H9 (cell line): ENCODE measurements at regions not wholly inside any gene's neighbourhood (a gene's known extent, or its start where the extent isn't known, plus 50 kb on each side); places are given as distances from the start of the nearest gene placed in this dataset.
A peak's percentile ranks its signal among the peaks of the same experiment; 100 is the strongest.

Source experiments
- DNase-seq: peaks from one replicate; pipeline ENCODE4 v3.0.0-alpha.2; 2017
- H2AFZ ChIP-seq: one replicate; pipeline ENCODE4 v1.6.1; 2013; ENCODE audit warnings: mild to moderate bottlenecking, low read length, control low read depth, moderate library complexity
- H2AK5ac ChIP-seq: 2 replicates; pipeline ENCODE4 v1.6.1; 2013; ENCODE audit warnings: low read length, control low read depth, mixed read lengths; ENCODE audit not compliant: insufficient read length
- H2BK120ac ChIP-seq: one replicate; pipeline ENCODE4 v1.6.1; 2013; ENCODE audit warnings: low read depth, mild to moderate bottlenecking, low read length, control low read depth, inconsistent platforms; ENCODE audit not compliant: poor library complexity, severe bottlenecking
- H2BK12ac ChIP-seq: 2 replicates; pipeline ENCODE4 v1.6.1; 2013; ENCODE audit warnings: low read length, control low read depth, mixed read lengths, low read depth; ENCODE audit not compliant: insufficient read length
- H2BK15ac ChIP-seq: 2 replicates; pipeline ENCODE4 v1.6.1; 2013; ENCODE audit warnings: low read depth, low read length, control low read depth
- H2BK20ac ChIP-seq: one replicate; pipeline ENCODE4 v1.6.1; 2013; ENCODE audit warnings: low read depth, mild to moderate bottlenecking, low read length, control low read depth, inconsistent platforms; ENCODE audit not compliant: poor library complexity, severe bottlenecking
- H2BK5ac ChIP-seq: 2 replicates; pipeline ENCODE4 v1.6.1; 2013; ENCODE audit warnings: low read length, control low read depth, mixed read lengths; ENCODE audit not compliant: insufficient read length
- H3K14ac ChIP-seq: 2 replicates; pipeline ENCODE4 v1.6.1; 2013; ENCODE audit warnings: low read length, control low read depth; ENCODE audit not compliant: insufficient read depth
- H3K18ac ChIP-seq: 2 replicates; pipeline ENCODE4 v1.6.1; 2013; ENCODE audit warnings: low read depth, mild to moderate bottlenecking, mixed read lengths, low read length, control low read depth; ENCODE audit not compliant: insufficient read length
- H3K23ac ChIP-seq: 2 replicates; pipeline ENCODE4 v1.6.1; 2013; ENCODE audit warnings: low read length, control low read depth, mixed read lengths, low read depth; ENCODE audit not compliant: insufficient read length
- H3K23me2 ChIP-seq: 2 replicates; pipeline ENCODE4 v1.6.1; 2013; ENCODE audit warnings: low read depth, mild to moderate bottlenecking, mixed read lengths, low read length, control low read depth; ENCODE audit not compliant: insufficient read length, poor library complexity, severe bottlenecking
- H3K27ac ChIP-seq: 2 replicates; pipeline ENCODE4 v1.5.1; 2013; ENCODE audit warnings: low read length, control low read depth, mixed read lengths, low read depth; ENCODE audit not compliant: insufficient read length
- H3K27me3 ChIP-seq: 2 replicates; pipeline ENCODE4 v1.6.1; 2013; ENCODE audit warnings: low read length, control low read depth, inconsistent platforms; ENCODE audit not compliant: insufficient read depth
- H3K4ac ChIP-seq: 2 replicates; pipeline ENCODE4 v1.6.1; 2013; ENCODE audit warnings: low read depth, mild to moderate bottlenecking, control low read depth, inconsistent platforms, low read length, moderate library complexity
- H3K4me1 ChIP-seq: 2 replicates; pipeline ENCODE4 v1.6.1; 2013; ENCODE audit warnings: low read length, control low read depth, inconsistent platforms; ENCODE audit not compliant: insufficient read depth
- H3K4me2 ChIP-seq: 2 replicates; pipeline ENCODE4 v1.6.1; 2013; ENCODE audit warnings: low read length, control low read depth, mixed read lengths; ENCODE audit not compliant: insufficient read length, insufficient read depth
- H3K56ac ChIP-seq: 2 replicates; pipeline ENCODE4 v1.6.1; 2013; ENCODE audit warnings: low read depth, mild to moderate bottlenecking, mixed read lengths, low read length, control low read depth; ENCODE audit not compliant: insufficient read length
- H3K79me1 ChIP-seq: 2 replicates; pipeline ENCODE4 v1.6.1; 2013; ENCODE audit warnings: low read depth, mild to moderate bottlenecking, moderate library complexity, low read length, control low read depth, inconsistent platforms; ENCODE audit not compliant: insufficient read depth, poor library complexity, severe bottlenecking
- H3K79me2 ChIP-seq: 2 replicates; pipeline ENCODE4 v1.6.1; 2013; ENCODE audit warnings: low read length, control low read depth, inconsistent platforms; ENCODE audit not compliant: insufficient read depth
- H3K9ac ChIP-seq: 2 replicates; pipeline ENCODE4 v1.6.1; 2013; ENCODE audit warnings: low read length, control low read depth, mixed read lengths; ENCODE audit not compliant: insufficient read length; ENCODE audit errors: extremely low read depth
- H3K9me3 ChIP-seq: one replicate; pipeline ENCODE4 v1.6.1; 2013; ENCODE audit warnings: low read depth, low read length, inconsistent platforms; ENCODE audit not compliant: control insufficient read depth
- H3T11ph ChIP-seq: one replicate; pipeline ENCODE4 v1.6.1; 2013; ENCODE audit warnings: mild to moderate bottlenecking, low read length, control low read depth, inconsistent platforms
- H4K20me1 ChIP-seq: one replicate; pipeline ENCODE4 v1.6.1; 2013; ENCODE audit not compliant: control insufficient read depth, insufficient read length, insufficient read depth
- H4K5ac ChIP-seq: 2 replicates; pipeline ENCODE4 v1.6.1; 2013; ENCODE audit warnings: low read depth, mild to moderate bottlenecking, mixed read lengths, low read length, control low read depth; ENCODE audit not compliant: insufficient read length
- H4K8ac ChIP-seq: replicated peaks from 2 replicates; pipeline ENCODE4 v1.6.1; 2013; ENCODE audit warnings: low read length, control low read depth, mixed read lengths, low read depth; ENCODE audit not compliant: insufficient read length
- H4K91ac ChIP-seq: 2 replicates; pipeline ENCODE4 v1.6.1; 2013; ENCODE audit warnings: low read depth, mild to moderate bottlenecking, moderate library complexity, mixed read lengths, low read length, control low read depth; ENCODE audit not compliant: insufficient read length
- H3K27ac Mint-ChIP-seq, 3 experiments: 2 replicates in 2 of 3; 3 replicates in 1 of 3; pipeline ENCODE4 v1.8.0; 2020 to 2021; ENCODE audit warnings: mixed read lengths in 3 of 3, mild to moderate bottlenecking in 1 of 3, moderate library complexity in 1 of 3
- H3K27me3 Mint-ChIP-seq: 2 replicates; pipeline ENCODE4 v1.8.0; 2021; ENCODE audit warnings: low read depth, mild to moderate bottlenecking, moderate library complexity, mixed read lengths
- H3K36me3 Mint-ChIP-seq, 3 experiments: 2 replicates in 2 of 3; 3 replicates in 1 of 3; pipeline ENCODE4 v1.8.0; 2020 to 2021; ENCODE audit warnings: low read depth in 3 of 3, mixed read lengths in 3 of 3; ENCODE audit not compliant: insufficient read depth in 1 of 3
- H3K4me1 Mint-ChIP-seq, 2 experiments: 2 replicates each; pipeline ENCODE4 v1.8.0; 2020; ENCODE audit warnings: mixed read lengths in 2 of 2
- H3K4me3 Mint-ChIP-seq, 2 experiments: 2 replicates in 1 of 2; 3 replicates in 1 of 2; pipeline ENCODE4 v1.8.0; 2020 to 2021; ENCODE audit warnings: mild to moderate bottlenecking in 2 of 2, mixed read lengths in 2 of 2, moderate library complexity in 1 of 2
- H3K9me3 Mint-ChIP-seq, 2 experiments: 2 replicates in 1 of 2; 3 replicates in 1 of 2; pipeline ENCODE4 v1.8.0; 2020; ENCODE audit warnings: mild to moderate bottlenecking in 2 of 2, mixed read lengths in 2 of 2, moderate library complexity in 1 of 2
- WGBS: extraction: QIAGEN DNeasy Blood & Tissue Kit; methylation state at CpG from one replicate; pipeline ENCODE4 v1.1.7; 2013; ENCODE audit warnings: missing lambda C conversion rate, low lambda C conversion rate, mixed read lengths; ENCODE audit not compliant: insufficient read length; ENCODE audit errors: extremely low coverage; 5-methylcytosine and 5-hydroxymethylcytosine counted together
- TF ChIP-seq, protein P1 (sequence below): fragments of 200-600 bp; sonication (generic); conservative IDR thresholded peaks from 3 replicates; pipeline ENCODE4 v1.8.0; 2021; ENCODE audit warnings: antibody characterized with exemption, mild to moderate bottlenecking

DNA sequence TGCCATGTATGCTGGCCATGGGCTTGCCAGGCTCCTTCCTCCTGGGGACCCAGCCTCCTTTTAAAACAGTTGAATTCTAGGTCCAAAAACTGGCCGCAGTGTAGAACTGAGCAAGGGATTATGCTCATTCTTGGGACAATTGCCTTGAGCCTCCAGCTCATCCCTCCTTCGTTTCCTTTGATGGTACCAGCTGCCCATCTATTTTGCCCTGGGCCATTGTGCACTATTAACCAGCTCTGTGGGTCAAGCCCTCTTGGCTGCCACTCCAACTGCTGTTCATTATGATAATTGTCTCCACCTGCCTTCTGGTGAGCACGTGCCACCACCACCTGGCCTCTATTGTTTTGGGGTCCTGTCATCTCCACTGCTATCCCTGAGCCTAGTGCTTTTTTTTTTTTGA lies 75.8 kb upstream of the SYN2 start:
- peak; percentile 4 for DNase-seq
- Mint-ChIP-seq H3K36me3 (no peaks in the 10 kb centered on the region), H3K4me1 (peaks cover 12 to 15% of the 10 kb centered on the region in 2 experiments), H3K27me3 (no peaks in the 10 kb centered on the region; the same call in 1 of the 2 replicates), H3K27ac (no peak overlapping the region), H3K4me3 (no peak overlapping the region), H3K9me3 (no peaks in the 10 kb centered on the region)
- Histone ChIP-seq H3K79me2 (no peaks in the 10 kb centered on the region), H3K14ac (no peak overlapping the region), H3T11ph (no peak overlapping the region), H3K9ac (no peak overlapping the region), H2AFZ (no peak overlapping the region), H2BK20ac (no peak overlapping the region), H2BK120ac (no peak overlapping the region), H2BK15ac (no peak overlapping the region), H3K23ac (no peak overlapping the region), H3K4me2 (no peak overlapping the region), H4K20me1 (no peaks in the 10 kb centered on the region), H2BK12ac (no peak overlapping the region), H3K4me1 (peaks cover 3% of the 10 kb centered on the region; the same call in 1 of the 2 replicates), H3K9me3 (no peaks in the 10 kb centered on the region), H3K23me2 (no peaks in the 10 kb centered on the region), H4K91ac (no peak overlapping the region), H3K79me1 (no peaks in the 10 kb centered on the region), H2AK5ac (no peak overlapping the region), H3K4ac (no peak overlapping the region), H3K18ac (no peak overlapping the region), H3K27ac (no peak overlapping the region), H3K56ac (no peak overlapping the region), H2BK5ac (no peak overlapping the region), H4K8ac (no peak overlapping the region), H4K5ac (no peak overlapping the region), H3K27me3 (no peaks in the 10 kb centered on the region)
- no CpG with 5 or more reads among the region's 3 CpGs for WGBS
- TF ChIP-seq, protein P1, sequence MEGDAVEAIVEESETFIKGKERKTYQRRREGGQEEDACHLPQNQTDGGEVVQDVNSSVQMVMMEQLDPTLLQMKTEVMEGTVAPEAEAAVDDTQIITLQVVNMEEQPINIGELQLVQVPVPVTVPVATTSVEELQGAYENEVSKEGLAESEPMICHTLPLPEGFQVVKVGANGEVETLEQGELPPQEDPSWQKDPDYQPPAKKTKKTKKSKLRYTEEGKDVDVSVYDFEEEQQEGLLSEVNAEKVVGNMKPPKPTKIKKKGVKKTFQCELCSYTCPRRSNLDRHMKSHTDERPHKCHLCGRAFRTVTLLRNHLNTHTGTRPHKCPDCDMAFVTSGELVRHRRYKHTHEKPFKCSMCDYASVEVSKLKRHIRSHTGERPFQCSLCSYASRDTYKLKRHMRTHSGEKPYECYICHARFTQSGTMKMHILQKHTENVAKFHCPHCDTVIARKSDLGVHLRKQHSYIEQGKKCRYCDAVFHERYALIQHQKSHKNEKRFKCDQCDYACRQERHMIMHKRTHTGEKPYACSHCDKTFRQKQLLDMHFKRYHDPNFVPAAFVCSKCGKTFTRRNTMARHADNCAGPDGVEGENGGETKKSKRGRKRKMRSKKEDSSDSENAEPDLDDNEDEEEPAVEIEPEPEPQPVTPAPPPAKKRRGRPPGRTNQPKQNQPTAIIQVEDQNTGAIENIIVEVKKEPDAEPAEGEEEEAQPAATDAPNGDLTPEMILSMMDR, result no peak
